ENCODE measurements at regions not wholly inside any gene's neighbourhood (a gene's known extent, or its start where the extent isn't known, plus 50 kb on each side); places are given as distances from the start of the nearest gene placed in this dataset.

GRCh38 chr1:89457046-89457445, 67.6 kb upstream of the LRRC8B start:
- in situ Hi-C loops (cut with HindIII; ENCODE audit: low sequenced_read_pairs), result loop anchor here (25.0 kb wide), 1 partner anchor 495 kb away; no protein-coding TSS in a partner anchor
- H3K4me3 ChIP-seq (ENCODE audit: low read depth, low read length), result no peak overlapping the region
- no peak for TF ChIP-seq CTCF (IDR thresholded peaks at IDR 0.05; ENCODE audit: low read depth, low read length, missing control alignments)
- no peak for DNase-seq (ENCODE audit: low read depth)

- in situ Hi-C loops (cut with HindIII; ENCODE audit: low sequenced_read_pairs), result loop anchor here (25.0 kb wide), 1 partner anchor 497 kb away; no protein-coding TSS in a partner anchor
- H3K4me3 ChIP-seq (ENCODE audit: low read depth, low read length), result no peak overlapping the region
- TF ChIP-seq CTCF (IDR thresholded peaks at IDR 0.05; ENCODE audit: low read depth, low read length, missing control alignments), result no peak
- DNase-seq (ENCODE audit: low read depth), result no peak
Observed at GRCh38 chr1:89459081-89459480, 65.5 kb upstream of the LRRC8B start.

GRCh38 chr1:89460325-89460724, 64.3 kb upstream of the LRRC8B start:
- no peak overlapping the region for H3K4me3 ChIP-seq (ENCODE audit: low read depth, low read length)
- DNase-seq (ENCODE audit: low read depth), result no peak
- in situ Hi-C loops (cut with HindIII; ENCODE audit: low sequenced_read_pairs), result loop anchor here (25.0 kb wide), 1 partner anchor 498 kb away; no protein-coding TSS in a partner anchor
- no peak for TF ChIP-seq CTCF (IDR thresholded peaks at IDR 0.05; ENCODE audit: low read depth, low read length, missing control alignments)

DNA sequence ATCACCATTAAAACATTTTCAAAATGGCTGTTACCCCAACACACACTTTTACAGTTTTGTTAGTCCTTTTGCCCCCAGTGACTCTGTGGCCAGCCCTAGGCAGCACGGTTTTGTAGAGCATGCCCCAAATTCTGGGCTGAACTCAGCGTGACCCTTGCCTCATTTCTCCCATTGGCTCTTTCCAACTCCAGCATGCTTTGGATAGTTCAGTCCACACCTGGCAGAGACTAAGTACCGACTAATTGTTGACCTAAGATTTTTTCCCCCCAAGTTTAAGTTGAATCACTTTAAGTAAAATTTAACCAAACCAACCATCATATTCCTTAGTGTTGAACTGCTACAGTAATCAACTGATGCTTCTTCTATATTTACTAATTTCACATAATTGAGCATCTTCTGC, 62.4 kb upstream of the LRRC8B start:
- TF ChIP-seq CTCF (IDR thresholded peaks at IDR 0.05; ENCODE audit: low read depth, low read length, missing control alignments), result no peak
- H3K4me3 ChIP-seq (ENCODE audit: low read depth, low read length), result no peak overlapping the region
- no peak for DNase-seq (ENCODE audit: low read depth)
- in situ Hi-C loops (cut with HindIII; ENCODE audit: low sequenced_read_pairs), result loop anchor here (25.0 kb wide), 1 partner anchor 500 kb away; no protein-coding TSS in a partner anchor

DNA sequence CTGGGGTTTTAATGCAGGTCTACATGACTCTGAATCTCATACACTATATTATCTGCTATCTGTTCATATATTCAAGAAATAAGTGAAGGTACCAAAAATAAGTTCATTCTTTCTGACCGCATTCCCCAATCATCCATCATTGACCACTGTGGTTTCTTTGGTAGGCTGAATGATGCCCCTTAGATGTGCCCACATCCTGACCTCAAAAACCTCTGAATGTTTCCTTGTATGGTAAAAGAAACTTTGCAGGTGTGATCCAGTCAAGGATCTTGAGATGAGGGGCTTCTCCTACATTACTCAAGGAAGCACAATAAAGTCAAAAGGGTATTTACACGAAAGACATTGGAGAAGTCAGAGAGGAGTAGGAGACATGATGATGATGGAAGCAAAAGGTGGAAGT, 60.6 kb upstream of the LRRC8B start:
- DNase-seq (ENCODE audit: low read depth), result no peak
- in situ Hi-C loops (cut with HindIII; ENCODE audit: low sequenced_read_pairs), result loop anchor here (25.0 kb wide), 1 partner anchor 502 kb away; no protein-coding TSS in a partner anchor
- TF ChIP-seq CTCF (IDR thresholded peaks at IDR 0.05; ENCODE audit: low read depth, low read length, missing control alignments), result no peak
- no peak overlapping the region for H3K4me3 ChIP-seq (ENCODE audit: low read depth, low read length)

GRCh38 chr1:89465201-89465600, 59.4 kb upstream of the LRRC8B start:
- TF ChIP-seq CTCF (IDR thresholded peaks at IDR 0.05; ENCODE audit: low read depth, low read length, missing control alignments), result no peak
- in situ Hi-C loops (cut with HindIII; ENCODE audit: low sequenced_read_pairs), result loop anchor here (25.0 kb wide), 1 partner anchor 503 kb away; no protein-coding TSS in a partner anchor

More at GRCh38 chr1:89465201-89465600, 59.4 kb upstream of the LRRC8B start:
- no peak overlapping the region for H3K4me3 ChIP-seq (ENCODE audit: low read depth, low read length)
- no peak for DNase-seq (ENCODE audit: low read depth)

Measured in astrocyte of the cerebellum (primary cell).